KMS-11 (cell line): ENCODE measurements at regions not wholly inside any gene's neighbourhood (a gene's known extent, or its start where the extent isn't known, plus 50 kb on each side); places are given as distances from the start of the nearest gene placed in this dataset.

Experiments
- H2AFZ ChIP-seq: fragments of 200-600 bp; sonication (generic); 2 replicates; pipeline ENCODE4 v1.6.1; 2016; ENCODE audit warnings: antibody characterized with exemption, mixed run types, low read depth
- H3K27ac ChIP-seq: fragments of 200-600 bp; sonication (generic); 2 replicates; pipeline ENCODE4 v1.6.1; 2016; ENCODE audit warnings: mild to moderate bottlenecking, mixed run types
- H3K27me3 ChIP-seq: fragments of 200-600 bp; sonication (generic); 2 replicates; pipeline ENCODE4 v1.6.1; 2017; ENCODE audit warnings: mild to moderate bottlenecking, low read depth, mixed run types, moderate library complexity; ENCODE audit not compliant: insufficient read depth
- H3K36me3 ChIP-seq: fragments of 200-600 bp; sonication (generic); 2 replicates; pipeline ENCODE4 v1.6.1; 2017; ENCODE audit warnings: mild to moderate bottlenecking, mixed run types; ENCODE audit not compliant: insufficient read depth
- H3K4me1 ChIP-seq: fragments of 200-600 bp; sonication (generic); 2 replicates; pipeline ENCODE4 v1.6.1; 2016; ENCODE audit warnings: mild to moderate bottlenecking, low read depth, mixed run types; ENCODE audit not compliant: poor library complexity, severe bottlenecking
- H3K4me2 ChIP-seq: fragments of 200-600 bp; sonication (generic); 2 replicates; pipeline ENCODE4 v1.7.0; 2016; ENCODE audit warnings: mild to moderate bottlenecking, mixed run types
- H3K4me3 ChIP-seq: fragments of 200-600 bp; sonication (generic); IDR thresholded peaks from 2 replicates; pipeline ENCODE4 v1.6.1; 2017; ENCODE audit warnings: low read depth, low read length, mixed read lengths; ENCODE audit not compliant: insufficient read depth
- H3K79me2 ChIP-seq: fragments of 200-600 bp; sonication (generic); 2 replicates; pipeline ENCODE4 v1.6.1; 2016; ENCODE audit warnings: low read depth, mixed run types; ENCODE audit not compliant: insufficient read depth
- H3K9ac ChIP-seq: fragments of 200-600 bp; sonication (generic); 2 replicates; pipeline ENCODE4 v1.6.1; 2016; ENCODE audit warnings: mild to moderate bottlenecking, mixed run types
- H4K20me1 ChIP-seq: fragments of 200-600 bp; sonication (generic); 2 replicates; pipeline ENCODE4 v1.6.1; 2016; ENCODE audit warnings: mild to moderate bottlenecking, mixed run types; ENCODE audit not compliant: insufficient read depth
- TF ChIP-seq, protein P1 (sequence below): fragments of 200-600 bp; sonication (generic); conservative IDR thresholded peaks from 2 replicates; pipeline ENCODE4 v1.6.1; 2017; ENCODE audit warnings: low read depth, mild to moderate bottlenecking, antibody characterized with exemption, low read length, moderate library complexity, mixed read lengths

DNA sequence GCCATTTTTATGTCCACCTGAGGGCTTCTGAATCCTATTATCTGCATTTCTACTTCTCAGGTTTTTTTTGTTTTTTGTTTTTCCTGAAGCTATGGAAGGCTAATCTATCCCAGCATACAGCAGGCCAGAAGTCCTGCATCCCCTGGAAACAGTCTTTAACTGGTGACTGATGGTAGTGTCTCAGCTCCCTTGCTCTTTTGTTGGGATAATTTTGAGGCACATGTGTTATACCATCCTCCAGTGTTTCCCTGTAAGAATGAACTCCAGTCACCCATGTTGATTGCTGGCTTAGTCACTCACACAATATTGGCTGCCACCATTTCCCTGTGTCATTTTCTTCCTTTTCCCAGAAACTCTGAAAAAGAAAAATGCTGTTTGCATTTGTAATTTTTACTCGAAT, 1094.0 kb upstream of the LRRN3 start:
- no peaks in the 10 kb centered on the region for H3K79me2 ChIP-seq
- no peaks in the 10 kb centered on the region for H3K27me3 ChIP-seq
- H3K36me3 ChIP-seq: no peaks in the 10 kb centered on the region
- H3K9ac ChIP-seq: no peak overlapping the region
- no peak overlapping the region for H3K27ac ChIP-seq
- H4K20me1 ChIP-seq: no peaks in the 10 kb centered on the region
- H3K4me1 ChIP-seq: peaks cover 10% of the 10 kb centered on the region
- H3K4me3 ChIP-seq: no peak overlapping the region
- H3K4me2 ChIP-seq: no peak overlapping the region
- no peak overlapping the region for H2AFZ ChIP-seq
- TF ChIP-seq, protein P1, sequence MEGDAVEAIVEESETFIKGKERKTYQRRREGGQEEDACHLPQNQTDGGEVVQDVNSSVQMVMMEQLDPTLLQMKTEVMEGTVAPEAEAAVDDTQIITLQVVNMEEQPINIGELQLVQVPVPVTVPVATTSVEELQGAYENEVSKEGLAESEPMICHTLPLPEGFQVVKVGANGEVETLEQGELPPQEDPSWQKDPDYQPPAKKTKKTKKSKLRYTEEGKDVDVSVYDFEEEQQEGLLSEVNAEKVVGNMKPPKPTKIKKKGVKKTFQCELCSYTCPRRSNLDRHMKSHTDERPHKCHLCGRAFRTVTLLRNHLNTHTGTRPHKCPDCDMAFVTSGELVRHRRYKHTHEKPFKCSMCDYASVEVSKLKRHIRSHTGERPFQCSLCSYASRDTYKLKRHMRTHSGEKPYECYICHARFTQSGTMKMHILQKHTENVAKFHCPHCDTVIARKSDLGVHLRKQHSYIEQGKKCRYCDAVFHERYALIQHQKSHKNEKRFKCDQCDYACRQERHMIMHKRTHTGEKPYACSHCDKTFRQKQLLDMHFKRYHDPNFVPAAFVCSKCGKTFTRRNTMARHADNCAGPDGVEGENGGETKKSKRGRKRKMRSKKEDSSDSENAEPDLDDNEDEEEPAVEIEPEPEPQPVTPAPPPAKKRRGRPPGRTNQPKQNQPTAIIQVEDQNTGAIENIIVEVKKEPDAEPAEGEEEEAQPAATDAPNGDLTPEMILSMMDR: no peak

DNA sequence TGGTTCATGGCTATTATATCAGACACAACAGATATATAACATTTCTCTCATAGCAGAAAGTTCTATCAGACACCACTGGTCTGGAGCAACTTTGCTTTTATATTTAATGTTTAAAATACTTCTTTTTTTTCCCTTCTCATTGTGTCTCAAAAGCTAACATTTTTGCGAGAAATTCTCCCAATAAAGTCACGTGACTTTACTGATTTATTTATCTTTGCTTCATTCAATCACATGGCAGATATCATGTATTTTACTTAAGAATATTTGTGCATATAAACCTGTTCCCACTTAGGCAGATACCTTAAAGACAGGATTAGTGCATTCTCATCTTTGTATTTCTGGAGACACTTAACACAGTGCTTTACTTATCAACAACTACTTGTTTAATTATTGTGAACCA, 1093.1 kb upstream of the LRRN3 start:
- no peak overlapping the region for H3K9ac ChIP-seq
- H4K20me1 ChIP-seq: no peaks in the 10 kb centered on the region
- TF ChIP-seq, protein P1: no peak
- no peaks in the 10 kb centered on the region for H3K36me3 ChIP-seq
- peaks cover 10% of the 10 kb centered on the region for H3K4me1 ChIP-seq
- H3K27me3 ChIP-seq: no peaks in the 10 kb centered on the region
- no peaks in the 10 kb centered on the region for H3K79me2 ChIP-seq
- H3K4me2 ChIP-seq: no peak overlapping the region
- no peak overlapping the region for H2AFZ ChIP-seq
- no peak overlapping the region for H3K27ac ChIP-seq
- no peak overlapping the region for H3K4me3 ChIP-seq

DNA sequence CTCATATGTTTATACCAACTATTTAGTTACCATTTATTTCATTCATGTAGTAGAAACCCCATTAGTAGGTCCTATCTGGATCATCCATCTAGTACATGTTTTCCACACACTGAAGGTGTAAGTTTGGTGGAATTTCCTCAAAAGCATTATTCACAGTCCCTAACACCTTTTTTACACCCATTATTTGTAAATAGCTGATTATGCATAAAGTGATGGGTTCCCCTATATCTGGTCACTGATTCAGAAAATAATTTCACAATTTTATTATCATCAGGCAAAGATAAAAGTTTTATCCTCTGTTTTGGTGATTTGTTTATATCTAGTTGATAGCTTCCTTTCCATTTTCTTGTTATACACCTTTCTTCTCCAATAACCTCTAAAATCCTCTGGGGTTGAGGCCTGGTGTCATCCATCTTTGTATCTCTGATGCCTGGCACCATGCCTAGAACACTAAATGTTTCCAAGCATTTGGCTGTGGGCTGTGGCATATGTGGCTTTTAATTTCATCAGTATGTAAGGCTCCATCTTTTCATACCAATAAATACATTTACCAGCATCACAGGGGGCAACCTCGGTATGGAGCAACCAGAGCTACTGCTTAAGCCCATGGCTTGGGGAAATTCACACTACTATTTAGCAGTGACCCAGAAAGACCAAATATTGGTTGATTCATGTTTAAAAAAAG, 1089.5 kb upstream of the LRRN3 start:
- H2AFZ ChIP-seq: no peak overlapping the region
- H3K9ac ChIP-seq: no peak overlapping the region
- no peak overlapping the region for H3K4me3 ChIP-seq
- TF ChIP-seq, protein P1: no peak
- no peak overlapping the region for H3K27ac ChIP-seq
- H4K20me1 ChIP-seq: no peaks in the 10 kb centered on the region
- peaks cover 5% of the 10 kb centered on the region for H3K4me1 ChIP-seq
- no peak overlapping the region for H3K4me2 ChIP-seq
- no peaks in the 10 kb centered on the region for H3K27me3 ChIP-seq
- H3K36me3 ChIP-seq: no peaks in the 10 kb centered on the region
- H3K79me2 ChIP-seq: no peaks in the 10 kb centered on the region

DNA sequence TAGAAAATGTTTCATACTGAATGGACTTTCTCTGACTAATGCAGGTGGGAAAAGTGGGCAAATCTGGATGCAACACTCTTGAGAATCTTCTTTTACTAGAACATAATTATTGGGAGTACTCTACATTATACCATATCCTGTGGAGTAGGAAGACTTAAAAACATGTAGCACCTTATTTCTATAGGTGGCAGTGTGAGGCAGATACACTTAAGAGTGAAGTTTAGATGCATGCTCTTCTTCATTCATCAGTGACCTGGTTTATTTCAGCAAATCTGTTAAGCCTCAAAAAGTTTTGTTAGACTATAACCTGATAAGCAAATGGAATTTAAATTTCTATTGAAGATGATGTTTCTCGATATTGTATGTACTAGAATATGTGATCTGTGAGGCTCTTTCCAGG, 1087.1 kb upstream of the LRRN3 start:
- Histone ChIP-seq H3K4me1 (no peaks in the 10 kb centered on the region), H3K9ac (no peak overlapping the region), H3K4me2 (no peak overlapping the region), H2AFZ (no peak overlapping the region), H3K4me3 (no peak overlapping the region), H3K27ac (no peak overlapping the region), H3K27me3 (no peaks in the 10 kb centered on the region), H3K36me3 (no peaks in the 10 kb centered on the region), H4K20me1 (no peaks in the 10 kb centered on the region), H3K79me2 (no peaks in the 10 kb centered on the region)
- TF ChIP-seq, protein P1: no peak
